VCaP (cell line): ENCODE measurements at regions not wholly inside any gene's neighbourhood (a gene's known extent, or its start where the extent isn't known, plus 50 kb on each side); places are given as distances from the start of the nearest gene placed in this dataset.

Experiments
- H3K27ac ChIP-seq: fragments of 450-650 bp; 2 replicates; pipeline ENCODE4 v1.5.1; 2017
- CTCF ChIP-seq: fragments of 450-650 bp; conservative IDR thresholded peaks from 2 replicates; pipeline ENCODE4 v1.5.1; 2017; ENCODE audit warnings: mild to moderate bottlenecking, moderate library complexity

- TF ChIP-seq CTCF: no peak
- H3K27ac ChIP-seq: no peak overlapping the region
These were observed 54.4 kb upstream of the SLC6A11 start for GRCh38 chr3:10761583-10761982.

- H3K27ac ChIP-seq: no peak overlapping the region
- TF ChIP-seq CTCF: no peak
These were observed 53.9 kb upstream of the SLC6A11 start for GRCh38 chr3:10762116-10762515.

- no peak overlapping the region for H3K27ac ChIP-seq
- TF ChIP-seq CTCF: no peak
These were observed 53.3 kb upstream of the SLC6A11 start for GRCh38 chr3:10762611-10763247.

GRCh38 chr3:10763248-10763620 is 52.8 kb upstream of the SLC6A11 start:
- TF ChIP-seq CTCF: no peak

GRCh38 chr3:10763817-10764258 is 52.2 kb upstream of the SLC6A11 start:
- no peak for TF ChIP-seq CTCF
- no peak overlapping the region for H3K27ac ChIP-seq

More at GRCh38 chr3:10763248-10763620, 52.8 kb upstream of the SLC6A11 start:
- H3K27ac ChIP-seq: no peak overlapping the region

GRCh38 chr3:10764259-10765051 is 51.6 kb upstream of the SLC6A11 start:
- H3K27ac ChIP-seq: no peak overlapping the region
- TF ChIP-seq CTCF: no peak

- no peak for TF ChIP-seq CTCF
These were observed 49.9 kb upstream of the SLC6A11 start for GRCh38 chr3:10766049-10766705.

More at GRCh38 chr3:10766049-10766705, 49.9 kb upstream of the SLC6A11 start:
- no peak overlapping the region for H3K27ac ChIP-seq
